ENCODE measurements at regions not wholly inside any gene's neighbourhood (a gene's known extent, or its start where the extent isn't known, plus 50 kb on each side); places are given as distances from the start of the nearest gene placed in this dataset.

- TF ChIP-seq SP1 (IDR thresholded peaks at IDR 0.05; ENCODE audit: low read depth, low read length): no peak
Measured at GRCh38 chr2:58950795-58951462, 709.8 kb upstream of the FANCL start (continued).
